Calu3 (cell line): ENCODE measurements at regions not wholly inside any gene's neighbourhood (a gene's known extent, or its start where the extent isn't known, plus 50 kb on each side); places are given as distances from the start of the nearest gene placed in this dataset.

ENCODE experiments used
- BruUV-seq: library from RNA; stranded (reverse); fragments of 400-500 nt; replicated peaks from 2 replicates; lab custom pipeline; 2021; lab: Mats Ljungman, UMichigan
- CTCF ChIA-PET: fragments of 300-600 bp; sonication (Branson Sonifier 250); formaldehyde crosslinking; loops from one replicate; lab custom pipeline; 2022; ENCODE audit warnings: antibody characterized with exemption; lab: Charles Lee
- DNase-seq: peaks from one replicate; pipeline ENCODE4 v3.0.0; 2022
- H3K27ac Mint-ChIP-seq: one replicate; pipeline ENCODE4 v1.8.0; 2022; ENCODE audit warnings: mixed read lengths; ENCODE audit not compliant: unreplicated experiment
- H3K27me3 Mint-ChIP-seq: one replicate; pipeline ENCODE4 v1.8.0; 2022; ENCODE audit warnings: mixed read lengths; ENCODE audit not compliant: unreplicated experiment
- H3K36me3 Mint-ChIP-seq: one replicate; pipeline ENCODE4 v1.8.0; 2022; ENCODE audit warnings: mild to moderate bottlenecking, moderate library complexity, mixed read lengths; ENCODE audit not compliant: insufficient read depth, unreplicated experiment
- H3K4me1 Mint-ChIP-seq: one replicate; pipeline ENCODE4 v1.8.0; 2022; ENCODE audit warnings: mild to moderate bottlenecking, low read depth, mixed read lengths; ENCODE audit not compliant: unreplicated experiment
- H3K4me3 Mint-ChIP-seq: one replicate; pipeline ENCODE4 v1.8.0; 2022; ENCODE audit warnings: mild to moderate bottlenecking, low read depth, moderate library complexity, mixed read lengths; ENCODE audit not compliant: unreplicated experiment
- H3K9me3 Mint-ChIP-seq: one replicate; pipeline ENCODE4 v1.8.0; 2022; ENCODE audit warnings: low read depth, mixed read lengths; ENCODE audit not compliant: unreplicated experiment
- CTCF ChIP-seq: fragments of 200-600 bp; IDR thresholded peaks from one replicate; pipeline ENCODE4 v1.8.0; 2022; ENCODE audit warnings: antibody characterized with exemption; ENCODE audit not compliant: unreplicated experiment
- intact Hi-C: fragments of 100-400 bp; cut with micrococcal nuclease; formaldehyde crosslinking; loops from one replicate; pipeline ENCODE4 v1.10.0; 2022; ENCODE audit not compliant: unreplicated experiment

GRCh38 chr10:56547163-56547562, 186.1 kb upstream of the ZWINT start:
- Mint-ChIP-seq H3K27ac (no peak overlapping the region), H3K4me3 (no peak overlapping the region), H3K9me3 (no peaks in the 10 kb centered on the region), H3K4me1 (no peaks in the 10 kb centered on the region), H3K36me3 (no peaks in the 10 kb centered on the region), H3K27me3 (no peaks in the 10 kb centered on the region)
- BruUV-seq, result no TSS peak
- CTCF ChIA-PET, result no interaction called here
- intact Hi-C loops, result no loop called here
- TF ChIP-seq CTCF, result no peak
- no peak for DNase-seq

GRCh38 chr10:56537984-56538383, 176.9 kb upstream of the ZWINT start:
- peak overlapping the region; percentile 85 for H3K27ac Mint-ChIP-seq
- peak overlapping the region; percentile 8 for H3K4me3 Mint-ChIP-seq
- no peaks in the 10 kb centered on the region for H3K27me3 Mint-ChIP-seq
- BruUV-seq, result no TSS peak
- no peak for TF ChIP-seq CTCF
- intact Hi-C loops, result no loop called here
- peaks cover 5% of the 10 kb centered on the region for H3K36me3 Mint-ChIP-seq
- H3K9me3 Mint-ChIP-seq, result no peaks in the 10 kb centered on the region
- DNase-seq, result peak; percentile 39
- CTCF ChIA-PET, result interaction anchor here (0.6 to 0.8 kb wide), 2 partner anchors 138 to 210 kb away, joined by 3 read pairs; no protein-coding TSS in a partner anchor
- peaks cover 19% of the 10 kb centered on the region for H3K4me1 Mint-ChIP-seq

- no TSS peak for BruUV-seq
- H3K4me1 Mint-ChIP-seq, result no peaks in the 10 kb centered on the region
- intact Hi-C loops, result no loop called here
- no peaks in the 10 kb centered on the region for H3K36me3 Mint-ChIP-seq
- no peak overlapping the region for H3K27ac Mint-ChIP-seq
- no peak for DNase-seq
- CTCF ChIA-PET, result no interaction called here
- H3K9me3 Mint-ChIP-seq, result no peaks in the 10 kb centered on the region
- no peak for TF ChIP-seq CTCF
- no peaks in the 10 kb centered on the region for H3K27me3 Mint-ChIP-seq
- no peak overlapping the region for H3K4me3 Mint-ChIP-seq
Observed at GRCh38 chr10:56522166-56522565, 161.1 kb upstream of the ZWINT start.

GRCh38 chr10:56508562-56508961, 147.5 kb upstream of the ZWINT start:
- Mint-ChIP-seq H3K36me3 (no peaks in the 10 kb centered on the region), H3K27me3 (no peaks in the 10 kb centered on the region), H3K27ac (no peak overlapping the region), H3K9me3 (peaks cover 7% of the 10 kb centered on the region), H3K4me3 (no peak overlapping the region), H3K4me1 (no peaks in the 10 kb centered on the region)
- no peak for DNase-seq
- intact Hi-C loops, result no loop called here
- BruUV-seq, result no TSS peak
- CTCF ChIA-PET, result no interaction called here
- TF ChIP-seq CTCF, result no peak

GRCh38 chr10:56507033-56507432, 146.0 kb upstream of the ZWINT start:
- no peak for DNase-seq
- Mint-ChIP-seq H3K27ac (no peak overlapping the region), H3K4me3 (no peak overlapping the region), H3K27me3 (no peaks in the 10 kb centered on the region), H3K4me1 (no peaks in the 10 kb centered on the region), H3K9me3 (peaks cover 7% of the 10 kb centered on the region), H3K36me3 (no peaks in the 10 kb centered on the region)
- no peak for TF ChIP-seq CTCF
- intact Hi-C loops, result no loop called here
- BruUV-seq, result no TSS peak
- CTCF ChIA-PET, result no interaction called here
